ENCODE measurements at regions not wholly inside any gene's neighbourhood (a gene's known extent, or its start where the extent isn't known, plus 50 kb on each side); places are given as distances from the start of the nearest gene placed in this dataset.
A peak's percentile ranks its signal among the peaks of the same experiment; 100 is the strongest.
"Not testable (repeated sequence)": the region's sequence is repeated elsewhere in the genome, so short reads cannot be mapped to it uniquely, and the experiment has no call there.

DNA sequence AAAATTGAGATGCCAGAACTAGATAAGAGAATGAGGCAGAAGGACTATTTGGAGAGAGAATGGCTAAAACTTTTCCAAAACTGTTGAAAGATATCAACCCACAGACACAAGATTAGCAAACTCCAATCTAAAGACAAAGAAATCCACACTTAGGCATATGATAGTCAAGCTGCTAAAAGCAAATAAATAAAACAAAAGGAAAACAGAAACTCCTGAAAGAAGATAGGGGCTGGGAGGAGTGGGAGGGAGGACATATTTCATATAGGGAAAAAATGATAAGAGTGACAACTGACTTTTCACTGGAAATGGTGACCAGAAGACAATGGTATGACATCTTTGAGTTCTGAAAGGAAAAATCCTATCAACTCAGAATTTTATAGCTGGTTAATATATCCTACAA is 105.4 kb upstream of the ADO start:
- no peak for DNase-seq (ENCODE audit: low read depth in 3 of 3)

DNA sequence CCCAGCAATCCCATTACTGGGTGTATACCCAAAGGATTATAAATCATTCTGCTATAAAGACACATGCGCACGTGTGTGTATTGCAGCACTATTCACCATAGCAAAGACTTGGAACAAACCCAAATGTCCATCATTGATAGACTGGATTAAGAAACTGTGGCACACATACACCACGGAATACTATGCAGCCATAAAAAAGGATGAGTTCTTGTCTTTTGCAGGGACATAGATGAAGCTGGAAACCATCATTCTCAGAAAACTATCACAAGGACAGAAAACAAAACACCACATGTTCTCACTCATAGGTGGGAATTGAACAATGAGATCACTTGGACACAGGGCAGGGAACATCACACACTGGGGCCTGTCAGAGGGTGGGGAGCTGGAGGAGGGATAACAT is 100.4 kb upstream of the ADO start:
- DNase-seq (ENCODE audit: low read depth in 3 of 3): not testable (repeated sequence)

DNA sequence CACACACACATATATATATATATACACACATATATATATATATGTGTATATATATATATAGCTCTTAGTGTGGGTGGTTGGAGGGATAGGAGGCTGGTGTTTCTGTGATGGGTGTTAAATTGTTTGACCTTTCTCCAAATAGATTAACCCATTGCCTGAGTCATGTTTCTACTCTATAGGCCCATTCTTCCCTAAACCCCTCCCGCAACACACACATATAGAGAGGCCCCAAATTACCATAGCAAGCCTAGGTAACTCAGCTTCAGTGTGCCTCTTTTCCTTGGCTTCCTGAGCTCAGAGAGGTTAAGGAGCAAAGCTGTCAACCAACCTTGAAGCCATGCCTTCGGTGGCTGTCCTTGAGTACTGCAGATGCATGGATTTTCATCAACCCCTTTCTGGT is 98.7 kb upstream of the ADO start:
- no peak for DNase-seq (ENCODE audit: low read depth in 3 of 3)

DNA sequence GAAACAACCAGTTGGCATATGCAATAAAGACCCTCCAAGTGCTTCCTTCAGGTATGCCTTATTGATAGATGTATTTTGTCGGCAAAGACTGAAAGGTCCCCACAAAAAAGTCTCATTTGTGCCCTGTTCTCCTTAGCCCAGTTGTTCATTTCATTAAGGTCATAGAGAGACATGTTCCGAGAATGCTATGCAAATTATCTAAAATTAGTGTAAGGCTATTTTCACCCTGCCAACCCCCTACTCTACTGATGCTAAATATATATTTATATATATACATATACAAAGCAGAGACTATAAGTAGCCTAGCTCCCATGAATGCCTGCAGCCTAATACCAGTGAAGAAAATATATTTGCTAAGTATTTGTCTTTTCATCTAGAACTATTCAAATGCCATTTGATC is 96.7 kb upstream of the ADO start:
- DNase-seq (ENCODE audit: low read depth in 3 of 3): no peak

DNA sequence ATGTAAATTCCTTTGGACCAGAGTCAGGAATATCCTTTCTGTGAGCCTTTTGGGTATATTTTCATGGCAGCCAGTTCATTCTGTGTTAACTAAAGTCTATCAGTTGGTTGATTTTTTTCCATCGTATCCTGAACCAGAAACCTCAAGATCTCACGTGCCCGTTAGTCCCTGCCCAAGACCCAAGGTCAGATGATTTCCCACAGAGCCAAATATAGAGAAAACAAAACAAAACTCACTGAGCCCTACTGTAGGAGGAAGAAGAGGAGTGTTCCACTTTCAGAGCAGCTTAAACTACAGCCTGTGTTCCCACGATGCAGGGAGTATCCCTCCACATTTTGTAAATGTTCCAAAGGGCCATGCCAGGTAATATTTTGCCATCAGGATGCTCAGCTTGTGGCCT is 96.0 kb upstream of the ADO start:
- DNase-seq (ENCODE audit: low read depth in 3 of 3): no peak

DNA sequence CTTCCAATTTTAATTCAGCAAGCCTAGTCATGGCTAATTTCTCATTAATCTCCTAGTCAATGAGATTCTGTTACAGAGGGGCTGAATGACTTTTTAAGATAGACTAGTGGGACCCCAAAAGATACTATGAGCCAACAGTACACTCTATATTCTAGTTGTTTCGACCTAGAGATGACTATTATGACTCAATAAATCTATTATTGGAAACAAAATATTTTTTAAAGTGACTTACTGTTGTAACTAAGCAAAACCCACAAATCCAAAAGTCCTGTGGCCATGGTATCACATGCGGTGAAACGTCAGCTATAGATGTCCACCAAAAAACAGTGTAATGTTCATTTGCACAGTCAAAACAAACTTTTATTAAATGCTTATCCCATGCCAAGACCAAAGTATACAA is 95.3 kb upstream of the ADO start:
- DNase-seq (ENCODE audit: low read depth in 3 of 3): no peak

DNA sequence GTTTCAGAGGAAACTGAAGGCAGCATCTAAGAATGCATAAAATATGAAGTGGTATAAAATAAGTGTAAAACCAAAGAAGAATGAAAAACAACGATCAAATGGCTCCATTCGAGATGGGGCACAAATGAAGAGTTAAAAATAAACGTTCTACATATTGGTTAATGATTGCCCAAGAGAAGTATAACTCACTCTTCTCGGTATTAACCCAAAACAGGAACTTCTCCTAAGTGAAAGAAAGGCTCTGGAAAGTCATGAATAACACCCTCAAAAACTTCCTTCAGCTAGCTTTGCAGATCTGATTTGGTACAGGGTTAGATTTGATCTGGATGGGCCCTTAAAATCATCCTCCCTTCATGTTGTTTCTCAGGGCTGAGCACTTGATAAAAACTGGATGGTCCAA is 94.3 kb upstream of the ADO start:
- DNase-seq (ENCODE audit: low read depth in 3 of 3): no peak

DNA sequence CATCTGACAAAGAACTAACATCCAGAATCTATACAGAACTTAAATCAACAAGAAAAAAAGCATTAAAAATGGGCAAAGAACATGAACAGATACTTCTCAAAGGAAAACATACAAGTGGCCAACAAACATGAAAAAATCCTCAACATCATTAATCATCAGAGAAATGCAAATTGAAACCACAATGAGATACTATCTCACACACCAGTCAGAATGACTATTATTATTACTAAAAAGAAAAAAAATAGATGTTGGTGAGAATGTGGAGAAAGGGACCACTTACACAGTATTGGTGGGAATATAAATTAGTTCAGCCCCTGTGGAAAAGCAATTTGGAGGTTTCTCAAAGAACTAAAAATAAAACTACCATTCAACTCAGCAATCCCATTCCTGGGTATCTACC is 89.1 kb upstream of the ADO start:
- DNase-seq (ENCODE audit: low read depth in 3 of 3): no peak

DNA sequence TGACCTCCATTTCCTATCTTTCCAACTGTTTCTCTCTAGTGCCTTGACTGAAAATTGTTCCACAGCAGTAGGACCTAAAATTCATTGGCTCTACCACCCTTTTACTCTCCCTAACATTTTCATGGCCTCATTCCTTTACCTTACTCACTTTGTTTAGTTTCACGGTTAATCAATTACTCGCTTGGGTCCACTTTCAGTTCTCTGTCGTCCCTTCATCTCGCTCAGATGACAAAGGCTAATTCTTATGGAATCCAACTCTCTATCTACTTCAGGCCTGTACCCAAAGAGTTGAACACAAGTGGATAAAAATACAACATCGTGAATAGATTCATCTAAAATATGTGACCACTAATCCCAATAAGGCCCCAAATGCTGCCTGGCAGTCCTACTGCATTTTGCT is 85.9 kb upstream of the ADO start:
- DNase-seq (ENCODE audit: low read depth in 3 of 3): no peak

DNA sequence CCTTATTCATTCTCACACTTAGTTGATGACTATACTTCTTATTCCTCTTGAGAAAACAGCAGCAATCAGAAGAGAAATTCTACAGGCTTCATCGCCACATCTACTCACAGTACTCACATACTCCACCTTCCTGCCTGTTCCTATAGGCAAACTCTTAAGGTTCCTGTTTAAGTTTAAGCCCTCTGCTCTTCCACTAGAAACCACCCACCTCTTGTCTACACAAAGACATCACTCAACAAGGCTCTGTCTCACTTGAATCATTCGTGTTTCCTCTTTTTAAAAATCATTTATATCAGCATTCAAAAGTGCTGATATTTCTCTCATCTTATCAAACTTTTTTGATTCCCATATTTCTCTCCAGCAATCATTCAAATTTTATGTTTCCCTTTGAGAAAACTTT is 85.5 kb upstream of the ADO start:
- DNase-seq (ENCODE audit: low read depth in 3 of 3): no peak

DNA sequence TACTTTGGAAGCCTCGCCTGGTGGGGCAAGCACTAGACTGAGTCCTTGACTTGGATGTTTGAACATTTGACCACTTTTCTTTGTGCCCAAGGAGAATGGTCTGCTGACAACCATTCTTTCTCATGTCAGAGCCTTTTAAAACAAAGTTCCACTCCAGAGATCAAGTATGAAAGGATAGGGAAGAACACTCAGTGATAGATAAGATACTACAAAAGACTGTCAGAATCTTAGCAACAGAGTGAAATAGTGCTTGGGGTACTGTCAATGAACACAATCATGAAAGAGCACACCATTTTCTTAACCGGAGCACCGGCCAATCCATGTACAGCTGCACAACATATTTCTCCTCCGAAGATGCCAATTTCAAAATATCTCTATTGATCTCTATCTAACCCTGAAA is 82.8 kb upstream of the ADO start:
- no peak for DNase-seq (ENCODE audit: low read depth in 3 of 3)

DNA sequence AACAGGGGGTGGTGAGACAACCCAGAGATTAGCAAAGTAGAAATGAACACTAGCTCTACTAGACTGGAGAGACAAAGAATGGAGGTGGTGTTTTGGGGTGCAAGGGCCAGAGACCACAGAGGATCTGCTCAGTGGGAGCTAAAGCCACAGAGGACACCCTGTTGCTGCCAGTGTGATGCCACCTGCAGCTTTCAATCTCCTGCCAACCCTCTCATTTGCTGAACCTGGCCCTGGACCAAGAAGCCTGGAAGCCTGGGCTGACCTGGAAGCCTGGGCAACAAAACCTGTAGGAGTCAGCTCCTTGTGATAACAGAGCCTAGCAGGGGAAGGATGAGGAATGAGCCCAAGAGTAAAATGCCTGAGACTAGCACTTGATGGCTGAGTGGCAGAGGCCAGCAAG is 81.1 kb upstream of the ADO start:
- no peak for DNase-seq (ENCODE audit: low read depth in 3 of 3)

DNA sequence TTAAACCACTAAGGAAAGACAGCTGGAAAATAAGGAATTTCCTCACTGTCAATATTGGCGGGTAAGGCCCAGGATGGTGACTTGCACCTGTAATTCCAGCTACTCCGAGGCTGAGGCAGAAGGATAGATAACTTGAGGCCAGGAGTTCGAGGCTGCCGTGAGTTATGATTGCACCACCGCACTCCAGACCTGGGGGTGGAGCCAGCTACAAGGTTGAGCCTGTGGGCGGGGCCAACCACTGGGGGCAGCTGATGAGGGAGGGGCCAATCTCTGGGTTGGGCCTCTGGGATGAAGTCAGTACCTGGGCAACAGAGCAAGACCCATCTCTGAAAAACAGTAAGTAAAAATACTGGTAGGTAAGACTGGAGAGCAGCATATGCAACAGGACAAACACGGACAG is 80.1 kb upstream of the ADO start:
- no peak for DNase-seq (ENCODE audit: low read depth in 3 of 3)

DNA sequence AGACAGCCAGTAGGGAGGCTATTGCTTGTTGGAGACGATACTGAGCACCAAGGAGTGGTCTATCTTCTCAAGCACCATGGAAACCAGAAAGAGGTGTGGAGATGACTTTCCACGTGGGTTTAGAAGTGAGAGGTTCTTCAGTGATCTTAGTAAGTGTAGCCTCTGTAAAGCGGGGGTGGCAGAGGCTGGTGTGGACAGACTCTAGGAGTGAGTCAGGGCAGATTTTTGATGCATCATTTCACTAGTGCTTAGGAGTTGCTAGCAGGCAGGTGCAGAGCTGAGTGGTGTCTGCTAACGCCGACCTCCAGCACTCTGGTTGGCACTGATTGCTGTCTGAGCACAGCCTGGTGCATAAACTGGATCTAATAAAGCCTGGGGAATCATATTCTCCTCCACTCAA is 78.4 kb upstream of the ADO start:
- DNase-seq (ENCODE audit: low read depth in 3 of 3): peak; percentile 47 to 70 (median 50)

DNA sequence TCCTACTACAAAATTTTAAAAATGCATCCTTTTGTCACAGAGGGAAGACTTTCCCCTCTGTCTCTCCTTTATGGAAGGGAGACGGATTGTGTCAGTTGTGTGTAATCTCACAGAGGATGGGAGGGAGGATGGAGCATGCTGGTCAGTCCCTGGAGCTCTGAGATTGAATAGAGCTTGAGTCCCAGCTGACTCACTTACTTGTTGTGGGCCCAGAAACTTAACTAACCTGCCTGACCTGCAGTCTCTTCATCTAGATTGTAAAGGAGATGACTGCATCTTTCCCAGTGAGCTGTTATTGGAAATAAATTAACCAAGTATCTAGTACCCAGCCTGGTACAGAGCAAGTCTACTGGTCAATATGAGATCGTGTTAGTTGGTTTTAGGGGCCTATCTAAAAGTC is 77.9 kb upstream of the ADO start:
- DNase-seq (ENCODE audit: low read depth in 3 of 3): no peak

DNA sequence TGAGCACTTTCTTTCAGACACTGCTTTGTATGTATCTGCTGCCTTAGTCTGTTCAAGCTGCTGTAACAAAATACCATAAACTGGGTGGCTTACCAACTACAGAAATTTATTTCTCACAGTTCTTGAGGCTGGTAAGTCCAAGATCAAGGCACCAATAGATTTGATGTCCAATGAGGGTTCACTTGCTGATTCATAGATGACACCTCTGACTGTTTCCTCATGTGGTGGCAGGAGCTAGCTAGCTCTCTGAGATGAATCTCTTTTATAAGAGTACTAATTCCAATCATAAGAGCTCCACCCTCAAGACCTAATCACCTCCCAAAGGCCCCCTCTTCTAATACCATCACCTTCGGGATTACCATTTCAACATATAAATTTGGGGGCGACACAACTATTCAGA is 76.6 kb upstream of the ADO start:
- no peak for DNase-seq (ENCODE audit: low read depth in 3 of 3)

DNA sequence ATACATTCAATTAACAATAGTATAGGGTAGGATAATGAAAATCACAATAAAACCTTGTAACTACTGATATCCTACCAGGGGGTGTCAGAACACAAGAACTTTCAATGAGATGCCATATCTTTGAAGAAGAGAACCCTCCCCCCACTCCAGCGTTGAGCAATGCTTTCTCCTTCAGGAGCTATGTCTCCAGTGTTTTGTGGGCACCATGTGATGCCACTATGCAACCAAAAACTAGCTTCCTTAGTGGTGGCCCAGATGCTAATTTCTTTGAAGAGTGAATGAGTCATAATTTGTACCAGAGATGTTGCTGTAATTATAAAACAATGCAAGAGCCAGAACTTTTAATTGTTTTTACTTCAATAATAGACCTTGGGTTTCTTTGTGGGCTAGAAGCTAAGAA is 76.0 kb upstream of the ADO start:
- DNase-seq (ENCODE audit: low read depth in 3 of 3): no peak

DNA sequence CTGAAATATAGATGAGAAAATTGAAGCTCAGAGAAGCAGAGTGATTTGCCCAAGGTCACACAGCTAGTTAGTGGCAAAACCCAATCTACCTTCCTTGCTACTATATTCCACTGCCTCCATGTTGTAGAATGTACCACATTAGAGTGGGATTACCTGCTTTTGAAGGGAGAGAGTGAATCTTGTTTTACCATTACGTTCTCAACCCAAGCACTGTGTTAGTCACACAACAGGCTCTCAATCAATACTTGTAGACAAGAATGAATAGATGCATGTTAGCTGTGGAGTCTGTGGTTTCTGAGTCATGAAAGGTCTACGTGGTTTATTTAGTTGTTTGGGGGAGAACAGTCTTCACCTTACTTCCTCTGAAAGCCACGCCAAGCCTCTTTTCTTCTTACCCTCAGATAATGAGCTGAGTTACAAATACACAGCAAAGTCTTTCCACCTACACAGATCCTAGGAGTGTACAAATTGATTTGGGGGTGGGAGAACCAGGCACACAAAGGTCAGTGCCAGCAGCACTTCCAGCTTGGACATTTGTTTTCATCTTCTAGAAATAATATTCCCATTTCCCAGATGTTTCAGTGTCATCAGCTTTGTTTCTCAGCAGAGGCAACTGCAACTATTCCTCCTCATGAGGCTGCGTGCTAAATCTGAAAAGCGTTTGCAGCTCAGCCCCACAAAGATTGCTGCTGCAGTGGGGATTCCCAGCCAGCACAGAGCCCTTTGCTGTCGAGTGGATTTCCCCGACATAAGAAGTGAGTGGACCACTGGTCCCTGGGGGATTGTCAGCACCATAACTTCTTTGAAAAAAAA is 71.5 kb upstream of the ADO start:
- DNase-seq (ENCODE audit: low read depth in 3 of 3): peak in 1 of 3 donors; percentile 49

DNA sequence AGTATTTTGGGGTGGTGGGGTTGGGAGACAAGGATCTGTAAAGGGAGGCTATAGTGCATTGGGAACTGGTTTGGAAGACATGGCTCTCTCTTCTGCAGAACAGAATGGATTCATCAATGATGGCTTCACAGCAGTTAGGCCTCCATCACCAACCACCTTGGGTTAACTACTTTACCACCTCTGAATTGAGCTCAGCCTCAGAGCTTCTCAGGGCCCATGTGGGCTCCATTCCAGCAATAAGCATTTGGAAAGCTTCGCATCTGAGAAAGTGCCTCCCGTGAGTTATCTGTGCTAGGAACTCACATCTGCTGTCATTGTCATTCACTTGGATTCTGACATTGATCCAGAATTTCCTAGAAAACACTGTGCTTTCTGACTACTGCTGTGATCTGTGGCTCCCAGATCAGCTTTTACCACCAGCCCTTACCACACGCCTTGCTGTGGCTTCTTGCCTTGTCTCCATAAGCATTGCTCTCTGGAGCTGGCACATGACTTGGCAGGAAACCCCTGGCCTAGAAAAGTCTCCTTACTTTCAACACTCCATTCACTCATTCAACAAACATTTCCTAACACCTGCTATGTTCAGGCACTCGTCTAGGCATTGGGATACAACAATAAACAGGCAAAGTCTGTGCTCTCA is 70.7 kb upstream of the ADO start:
- no peak for DNase-seq (ENCODE audit: low read depth in 3 of 3)

DNA sequence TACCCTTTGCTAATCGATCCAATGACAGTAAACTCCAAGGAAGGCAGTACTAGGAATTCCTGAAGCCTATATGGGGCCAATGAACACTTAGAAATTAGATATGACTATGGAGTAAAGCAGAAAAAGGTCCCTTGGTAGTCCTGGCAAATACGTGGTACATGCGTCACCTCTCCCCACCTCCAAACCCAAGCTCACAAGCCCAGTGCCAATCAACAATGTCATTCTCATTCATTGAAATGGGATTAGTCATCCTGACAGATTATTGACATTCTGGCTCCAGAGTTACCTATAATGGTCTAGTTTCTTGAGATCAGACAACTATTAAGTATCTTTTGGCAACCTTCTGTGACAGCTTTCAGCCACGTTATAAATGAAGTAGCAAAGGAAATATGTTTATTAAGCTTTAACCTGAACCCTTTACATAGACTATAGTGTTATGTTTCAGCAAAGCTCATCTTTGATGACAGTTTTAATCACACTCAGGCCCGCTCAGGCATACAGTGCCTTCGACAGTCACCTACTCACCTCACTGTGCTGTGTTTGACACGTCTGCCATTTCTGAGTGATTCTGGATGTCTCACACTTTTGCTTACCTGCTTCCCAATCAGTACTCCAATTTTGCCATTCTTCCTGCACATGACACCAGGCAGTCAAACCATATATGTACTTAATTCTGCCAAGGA is 69.6 kb upstream of the ADO start:
- DNase-seq (ENCODE audit: low read depth in 3 of 3): no peak

DNA sequence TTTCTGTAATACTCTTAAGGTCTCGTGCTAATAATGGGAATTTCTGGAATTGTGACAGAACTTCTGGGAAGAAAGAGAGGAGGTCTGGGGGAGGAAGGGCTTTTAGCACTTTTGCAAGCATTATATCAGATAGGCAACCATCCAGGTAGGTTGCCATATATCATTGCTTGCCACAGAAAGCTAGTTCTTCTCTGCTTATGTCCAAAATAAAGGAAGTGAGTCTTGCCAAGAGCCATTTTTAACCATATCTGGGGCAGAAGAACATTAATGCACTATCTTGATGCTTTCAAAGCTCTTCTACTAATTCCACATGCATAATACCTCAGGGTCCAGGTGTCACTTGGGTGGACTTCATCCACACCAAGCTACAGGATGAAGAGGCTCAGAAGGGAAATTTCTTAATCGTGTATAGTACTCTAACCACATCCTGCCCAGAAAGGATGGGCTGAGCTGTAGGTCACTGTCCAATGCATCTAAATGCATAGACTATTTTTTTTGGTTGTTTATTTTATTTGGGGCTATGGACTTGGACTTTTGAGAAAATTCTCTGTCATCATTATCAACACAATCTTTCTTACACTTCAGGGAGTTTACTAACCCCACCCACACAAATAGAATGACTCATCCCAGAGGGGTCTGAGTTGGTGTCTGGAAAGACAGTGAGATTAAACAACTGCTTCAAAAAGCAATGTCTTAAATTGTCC is 68.9 kb upstream of the ADO start:
- DNase-seq (ENCODE audit: low read depth in 3 of 3): no peak

DNA sequence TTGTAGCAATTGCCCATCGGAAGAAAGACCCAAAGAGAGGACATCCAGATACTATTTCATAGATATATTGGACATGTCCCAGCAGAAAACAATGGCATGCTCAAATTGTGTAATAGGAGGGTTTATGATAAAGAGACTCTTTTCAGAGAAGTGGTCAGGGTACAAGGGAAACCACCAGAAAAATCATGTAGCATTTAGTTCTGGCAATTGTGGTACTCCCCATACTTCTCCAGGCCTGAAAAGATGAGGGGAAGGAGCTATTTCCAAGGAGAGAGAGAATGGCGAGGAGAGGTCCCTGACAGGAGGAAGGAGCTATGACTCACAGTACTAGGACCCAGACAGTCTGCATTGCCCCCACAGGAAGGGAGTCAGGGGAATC is 68.4 kb upstream of the ADO start:
- no peak for DNase-seq (ENCODE audit: low read depth in 3 of 3)

DNA sequence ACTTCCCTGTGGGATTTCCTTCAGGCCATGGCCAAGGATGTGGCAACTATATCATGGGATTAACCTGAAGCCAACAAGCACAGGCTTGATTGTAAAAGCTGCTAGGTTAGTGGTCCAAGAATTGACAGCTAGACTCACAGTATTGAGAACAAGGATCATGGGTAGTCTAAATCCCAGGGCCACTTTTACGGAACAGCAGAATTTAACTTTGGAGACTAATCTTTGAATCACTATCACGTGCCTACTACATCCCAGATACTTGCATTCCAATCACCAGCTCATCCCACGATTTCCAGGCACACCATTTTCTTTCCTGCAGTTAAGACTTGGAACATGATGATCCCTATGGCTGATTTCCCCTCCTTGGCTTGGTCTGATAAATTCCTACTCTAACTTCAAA is 65.6 kb upstream of the ADO start:
- no peak for DNase-seq (ENCODE audit: low read depth in 3 of 3)

Measured in stimulated activated CD4-positive, alpha-beta T cell treated with anti-CD3 and anti-CD28 coated beads, TNF-alpha, amount 100 ng/mL, for 48 hours (primary cell).